WTC11 (cell line): ENCODE measurements at regions not wholly inside any gene's neighbourhood (a gene's known extent, or its start where the extent isn't known, plus 50 kb on each side); places are given as distances from the start of the nearest gene placed in this dataset.

ENCODE experiments used
- ATAC-seq: fragments of 200-7000 bp; cut with Tn5 transposase; 2 replicates; pipeline ENCODE4 v1.10.0; 2021; ENCODE audit warnings: mild to moderate bottlenecking, moderate library complexity
- CTCF ChIA-PET: fragments of 300-600 bp; sonication (Branson Sonifier 250); formaldehyde crosslinking; loops from one replicate; lab custom pipeline; 2021; ENCODE audit warnings: antibody characterized with exemption; lab: Charles Lee
- POLR2A ChIA-PET: fragments of 350-600 bp; sonication (Branson Sonifier 250); formaldehyde crosslinking; loops from one replicate; lab custom pipeline; 2021; ENCODE audit warnings: antibody characterized with exemption; lab: Charles Lee
- DNase-seq: peaks from one replicate; pipeline ENCODE4 v3.0.0; 2021; ENCODE audit warnings: low spot score
- H3K27ac Mint-ChIP-seq: 2 replicates; pipeline ENCODE4 v1.8.0; 2021; ENCODE audit warnings: mixed read lengths
- H3K27me3 Mint-ChIP-seq: 2 replicates; pipeline ENCODE4 v1.8.0; 2021; ENCODE audit warnings: low read depth, mild to moderate bottlenecking, moderate library complexity, mixed read lengths
- H3K36me3 Mint-ChIP-seq: 2 replicates; pipeline ENCODE4 v1.8.0; 2021; ENCODE audit warnings: mixed read lengths
- H3K4me1 Mint-ChIP-seq: 2 replicates; pipeline ENCODE4 v1.8.0; 2022; ENCODE audit warnings: mixed read lengths
- H3K4me3 Mint-ChIP-seq: 2 replicates; pipeline ENCODE4 v1.8.0; 2021; ENCODE audit warnings: mild to moderate bottlenecking, moderate library complexity, mixed read lengths
- H3K9me3 Mint-ChIP-seq: 2 replicates; pipeline ENCODE4 v1.8.0; 2021; ENCODE audit warnings: mixed read lengths
- ATF1 ChIP-seq: sonication (generic); formaldehyde crosslinking; IDR thresholded peaks from 2 replicates; pipeline ENCODE4 v1.8.1; 2023; ENCODE audit warnings: mild to moderate bottlenecking, moderate library complexity, missing genetic modification reagents
- ATF3 ChIP-seq: sonication (generic); formaldehyde crosslinking; conservative IDR thresholded peaks from 2 replicates; pipeline ENCODE4 v1.8.1; 2022; ENCODE audit warnings: mild to moderate bottlenecking, missing genetic modification reagents
- ATF6 ChIP-seq: sonication (generic); formaldehyde crosslinking; IDR thresholded peaks from 2 replicates; pipeline ENCODE4 v1.8.1; 2023; ENCODE audit warnings: mild to moderate bottlenecking, missing genetic modification reagents
- CBFB ChIP-seq: sonication (generic); formaldehyde crosslinking; IDR thresholded peaks from 2 replicates; pipeline ENCODE4 v1.8.1; 2022; ENCODE audit warnings: mild to moderate bottlenecking, low read depth, missing genetic modification reagents
- E2F4 ChIP-seq: sonication (generic); formaldehyde crosslinking; IDR thresholded peaks from 2 replicates; pipeline ENCODE4 v1.8.1; 2022; ENCODE audit warnings: low read depth, mild to moderate bottlenecking, moderate library complexity, missing genetic modification reagents, borderline replicate concordance
- E2F5 ChIP-seq: sonication (generic); formaldehyde crosslinking; IDR thresholded peaks from 2 replicates; pipeline ENCODE4 v1.8.1; 2022; ENCODE audit warnings: mild to moderate bottlenecking, moderate library complexity, missing genetic modification reagents
- FOXP1 ChIP-seq: sonication (generic); formaldehyde crosslinking; IDR thresholded peaks from 2 replicates; pipeline ENCODE4 v1.8.0; 2022; ENCODE audit warnings: missing genetic modification reagents, mild to moderate bottlenecking, moderate library complexity, borderline replicate concordance
- HMGA2 ChIP-seq: fragments of 250-450 bp; sonication (Bioruptor Pico); IDR thresholded peaks from 2 replicates; pipeline ENCODE4 v1.4.0; 2021; ENCODE audit warnings: mild to moderate bottlenecking, moderate library complexity
- JAZF1 ChIP-seq: fragments of 250-450 bp; sonication (Bioruptor Pico); IDR thresholded peaks from 2 replicates; pipeline ENCODE4 v1.9.0; 2021; ENCODE audit warnings: moderate library complexity, mild to moderate bottlenecking, inconsistent platforms
- NFYB ChIP-seq: sonication (generic); formaldehyde crosslinking; conservative IDR thresholded peaks from 2 replicates; pipeline ENCODE4 v1.8.0; 2022; ENCODE audit warnings: low read depth, missing genetic modification reagents
- NR2C2 ChIP-seq: sonication (generic); formaldehyde crosslinking; IDR thresholded peaks from 2 replicates; pipeline ENCODE4 v1.8.0; 2022; ENCODE audit warnings: mild to moderate bottlenecking, missing genetic modification reagents
- SMAD4 ChIP-seq: sonication (generic); formaldehyde crosslinking; IDR thresholded peaks from 2 replicates; pipeline ENCODE4 v1.8.0; 2022; ENCODE audit warnings: mild to moderate bottlenecking, missing genetic modification reagents
- SOX15 ChIP-seq: fragments of 250-450 bp; sonication (Bioruptor Pico); IDR thresholded peaks from 2 replicates; pipeline ENCODE4 v1.9.0; 2021; ENCODE audit warnings: mild to moderate bottlenecking
- SP1 ChIP-seq: sonication (generic); formaldehyde crosslinking; conservative IDR thresholded peaks from 2 replicates; pipeline ENCODE4 v1.8.1; 2022; ENCODE audit warnings: missing genetic modification reagents
- TP53 ChIP-seq: sonication (generic); formaldehyde crosslinking; IDR thresholded peaks from 2 replicates; pipeline ENCODE4 v1.8.1; 2023; ENCODE audit warnings: mild to moderate bottlenecking, missing genetic modification reagents
- ZBTB43 ChIP-seq: sonication (generic); formaldehyde crosslinking; IDR thresholded peaks from 2 replicates; pipeline ENCODE4 v1.8.1; 2023; ENCODE audit warnings: mild to moderate bottlenecking, missing genetic modification reagents
- ZNF263 ChIP-seq: sonication (generic); formaldehyde crosslinking; IDR thresholded peaks from 2 replicates; pipeline ENCODE4 v1.8.1; 2022; ENCODE audit warnings: low read depth, mild to moderate bottlenecking, moderate library complexity, missing genetic modification reagents
- ZNF396 ChIP-seq: fragments of 250-450 bp; sonication (Bioruptor Pico); IDR thresholded peaks from 2 replicates; pipeline ENCODE4 v1.8.0; 2021; ENCODE audit warnings: mild to moderate bottlenecking, moderate library complexity, borderline replicate concordance
- TF ChIP-seq, protein P1 (sequence below): sonication (generic); formaldehyde crosslinking; IDR thresholded peaks from 2 replicates; pipeline ENCODE4 v1.8.1; 2022; ENCODE audit warnings: low read depth, missing genetic modification reagents, borderline replicate concordance
- TF ChIP-seq, protein P2 (sequence below): sonication (generic); formaldehyde crosslinking; IDR thresholded peaks from 2 replicates; pipeline ENCODE4 v1.8.0; 2022; ENCODE audit warnings: mild to moderate bottlenecking, missing genetic modification reagents
- TF ChIP-seq, protein P3 (sequence below): fragments of 250-450 bp; sonication (Bioruptor Pico); IDR thresholded peaks from 2 replicates; pipeline ENCODE4 v1.9.0; 2021; ENCODE audit warnings: mild to moderate bottlenecking, borderline replicate concordance

GRCh38 chr6:2346078-2346477, 100.7 kb upstream of the GMDS start (continued):
- no peak for TF ChIP-seq ZBTB43 (CRISPR knock-in tag)

GRCh38 chr6:2344319-2344905, 99.0 kb upstream of the GMDS start:
- H3K27me3 Mint-ChIP-seq, result no peaks in the 10 kb centered on the region; the same call in 1 of the 2 replicates
- DNase-seq (no peak), ATAC-seq (no peak)
- peaks cover 37% of the 10 kb centered on the region for H3K9me3 Mint-ChIP-seq
- ChIA-PET POLR2A (no interaction called here), CTCF (interaction anchor here (0.8 to 1.5 kb wide), 2 partner anchors 135 to 185 kb away, joined by 3 read pairs; no protein-coding TSS in a partner anchor)
- peaks cover 5% of the 10 kb centered on the region for H3K4me1 Mint-ChIP-seq
- H3K27ac Mint-ChIP-seq, result no peak overlapping the region
- H3K4me3 Mint-ChIP-seq, result no peak overlapping the region
- TF ChIP-seq ATF1 (CRISPR knock-in tag) (no peak), NFYB (CRISPR knock-in tag) (no peak), SP1 (CRISPR knock-in tag) (no peak), JAZF1 (CRISPR knock-in tag) (no peak), FOXP1 (CRISPR knock-in tag) (no peak), CBFB (CRISPR knock-in tag) (no peak), E2F4 (CRISPR knock-in tag) (no peak), NR2C2 (CRISPR knock-in tag) (no peak)
- peaks cover 4% of the 10 kb centered on the region for H3K36me3 Mint-ChIP-seq

DNA sequence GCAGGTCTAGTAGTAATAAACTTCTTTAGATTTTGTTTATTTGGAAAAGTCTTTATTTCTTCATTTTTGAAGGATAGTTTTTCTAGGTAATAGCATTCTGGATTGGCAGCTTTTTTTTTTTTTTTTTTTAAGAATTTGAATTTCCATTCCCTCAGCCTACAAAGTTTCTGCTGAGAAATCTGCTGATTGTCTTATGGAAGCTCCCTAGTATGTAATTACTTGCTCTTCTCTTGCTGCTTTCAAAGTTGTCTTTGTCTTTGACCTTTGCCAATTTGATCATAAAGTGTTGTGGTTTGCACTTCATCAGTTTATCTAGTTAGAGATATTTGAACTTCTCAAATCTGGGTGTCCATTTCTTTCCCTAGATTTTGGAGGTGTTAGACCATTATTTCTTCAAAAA, 82.2 kb upstream of the GMDS start:
- Mint-ChIP-seq H3K27ac (no peak overlapping the region), H3K4me1 (no peaks in the 10 kb centered on the region), H3K27me3 (peaks cover 5% of the 10 kb centered on the region), H3K4me3 (no peak overlapping the region), H3K9me3 (peaks cover 76% of the 10 kb centered on the region), H3K36me3 (peaks cover 64% of the 10 kb centered on the region)
- CTCF ChIA-PET, result interaction anchor here (0.7 kb wide), 1 partner anchor 252 kb away, joined by 3 read pairs; no protein-coding TSS in a partner anchor
- DNase-seq (no peak), ATAC-seq (no peak)
- POLR2A ChIA-PET, result interaction anchor here (0.7 kb wide), 1 partner anchor 409 kb away, joined by 3 read pairs; no protein-coding TSS in a partner anchor
- no peak for TF ChIP-seq SOX15
- TF ChIP-seq, protein P1, sequence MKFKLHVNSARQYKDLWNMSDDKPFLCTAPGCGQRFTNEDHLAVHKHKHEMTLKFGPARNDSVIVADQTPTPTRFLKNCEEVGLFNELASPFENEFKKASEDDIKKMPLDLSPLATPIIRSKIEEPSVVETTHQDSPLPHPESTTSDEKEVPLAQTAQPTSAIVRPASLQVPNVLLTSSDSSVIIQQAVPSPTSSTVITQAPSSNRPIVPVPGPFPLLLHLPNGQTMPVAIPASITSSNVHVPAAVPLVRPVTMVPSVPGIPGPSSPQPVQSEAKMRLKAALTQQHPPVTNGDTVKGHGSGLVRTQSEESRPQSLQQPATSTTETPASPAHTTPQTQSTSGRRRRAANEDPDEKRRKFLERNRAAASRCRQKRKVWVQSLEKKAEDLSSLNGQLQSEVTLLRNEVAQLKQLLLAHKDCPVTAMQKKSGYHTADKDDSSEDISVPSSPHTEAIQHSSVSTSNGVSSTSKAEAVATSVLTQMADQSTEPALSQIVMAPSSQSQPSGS (CRISPR knock-in tag), result no peak
- no peak for TF ChIP-seq NR2C2 (CRISPR knock-in tag)
- TF ChIP-seq, protein P2, sequence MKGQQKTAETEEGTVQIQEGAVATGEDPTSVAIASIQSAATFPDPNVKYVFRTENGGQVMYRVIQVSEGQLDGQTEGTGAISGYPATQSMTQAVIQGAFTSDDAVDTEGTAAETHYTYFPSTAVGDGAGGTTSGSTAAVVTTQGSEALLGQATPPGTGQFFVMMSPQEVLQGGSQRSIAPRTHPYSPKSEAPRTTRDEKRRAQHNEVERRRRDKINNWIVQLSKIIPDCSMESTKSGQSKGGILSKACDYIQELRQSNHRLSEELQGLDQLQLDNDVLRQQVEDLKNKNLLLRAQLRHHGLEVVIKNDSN, result no peak
- no peak for TF ChIP-seq HMGA2 (CRISPR knock-in tag)
- no peak for TF ChIP-seq ZNF396
- no peak for TF ChIP-seq ATF6 (CRISPR knock-in tag)
- no peak for TF ChIP-seq SMAD4
- TF ChIP-seq, protein P3, sequence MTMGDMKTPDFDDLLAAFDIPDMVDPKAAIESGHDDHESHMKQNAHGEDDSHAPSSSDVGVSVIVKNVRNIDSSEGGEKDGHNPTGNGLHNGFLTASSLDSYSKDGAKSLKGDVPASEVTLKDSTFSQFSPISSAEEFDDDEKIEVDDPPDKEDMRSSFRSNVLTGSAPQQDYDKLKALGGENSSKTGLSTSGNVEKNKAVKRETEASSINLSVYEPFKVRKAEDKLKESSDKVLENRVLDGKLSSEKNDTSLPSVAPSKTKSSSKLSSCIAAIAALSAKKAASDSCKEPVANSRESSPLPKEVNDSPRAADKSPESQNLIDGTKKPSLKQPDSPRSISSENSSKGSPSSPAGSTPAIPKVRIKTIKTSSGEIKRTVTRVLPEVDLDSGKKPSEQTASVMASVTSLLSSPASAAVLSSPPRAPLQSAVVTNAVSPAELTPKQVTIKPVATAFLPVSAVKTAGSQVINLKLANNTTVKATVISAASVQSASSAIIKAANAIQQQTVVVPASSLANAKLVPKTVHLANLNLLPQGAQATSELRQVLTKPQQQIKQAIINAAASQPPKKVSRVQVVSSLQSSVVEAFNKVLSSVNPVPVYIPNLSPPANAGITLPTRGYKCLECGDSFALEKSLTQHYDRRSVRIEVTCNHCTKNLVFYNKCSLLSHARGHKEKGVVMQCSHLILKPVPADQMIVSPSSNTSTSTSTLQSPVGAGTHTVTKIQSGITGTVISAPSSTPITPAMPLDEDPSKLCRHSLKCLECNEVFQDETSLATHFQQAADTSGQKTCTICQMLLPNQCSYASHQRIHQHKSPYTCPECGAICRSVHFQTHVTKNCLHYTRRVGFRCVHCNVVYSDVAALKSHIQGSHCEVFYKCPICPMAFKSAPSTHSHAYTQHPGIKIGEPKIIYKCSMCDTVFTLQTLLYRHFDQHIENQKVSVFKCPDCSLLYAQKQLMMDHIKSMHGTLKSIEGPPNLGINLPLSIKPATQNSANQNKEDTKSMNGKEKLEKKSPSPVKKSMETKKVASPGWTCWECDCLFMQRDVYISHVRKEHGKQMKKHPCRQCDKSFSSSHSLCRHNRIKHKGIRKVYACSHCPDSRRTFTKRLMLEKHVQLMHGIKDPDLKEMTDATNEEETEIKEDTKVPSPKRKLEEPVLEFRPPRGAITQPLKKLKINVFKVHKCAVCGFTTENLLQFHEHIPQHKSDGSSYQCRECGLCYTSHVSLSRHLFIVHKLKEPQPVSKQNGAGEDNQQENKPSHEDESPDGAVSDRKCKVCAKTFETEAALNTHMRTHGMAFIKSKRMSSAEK (CRISPR knock-in tag), result no peak
- no peak for TF ChIP-seq E2F5 (CRISPR knock-in tag)
- TF ChIP-seq TP53 (CRISPR knock-in tag), result no peak
- TF ChIP-seq ATF3 (CRISPR knock-in tag), result no peak
- TF ChIP-seq ZNF263, result no peak
